NCI-H510A treated with DMSO at 0.1 percent for 48 hours (cell line): ENCODE measurements at regions not wholly inside any gene's neighbourhood (a gene's known extent, or its start where the extent isn't known, plus 50 kb on each side); places are given as distances from the start of the nearest gene placed in this dataset.
"Not testable (repeated sequence)": the region's sequence is repeated elsewhere in the genome, so short reads cannot be mapped to it uniquely, and the experiment has no call there.

ENCODE experiments used
- DNase-seq: peaks from one replicate; lab custom pipeline; 2025; lab: John Stamatoyannopoulos, UW

- no peak for DNase-seq
Measured at GRCh38 chr18:61676773-61677434, 215.9 kb downstream of the RNF152 start.

DNA sequence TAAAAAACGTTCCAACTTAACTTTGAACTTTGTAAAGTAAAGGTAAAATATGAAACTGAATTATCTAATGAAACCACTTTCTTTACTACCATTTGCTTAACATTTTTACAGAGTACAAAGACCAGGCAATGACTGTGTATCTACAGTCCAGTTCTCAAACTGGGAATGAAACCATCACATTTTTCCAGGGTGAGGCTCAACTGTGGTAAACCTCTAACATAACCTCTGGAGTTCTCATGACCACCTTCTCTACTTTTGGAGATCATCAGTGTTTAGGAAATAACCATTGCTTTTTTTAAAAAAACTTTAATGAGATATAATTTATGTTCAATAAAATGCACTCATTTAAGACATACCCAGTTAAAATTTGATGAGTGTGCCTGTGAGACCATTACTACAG lies 223.5 kb downstream of the RNF152 start:
- no peak for DNase-seq

GRCh38 chr18:61666876-61667590 lies 225.8 kb downstream of the RNF152 start:
- DNase-seq: no peak

DNA sequence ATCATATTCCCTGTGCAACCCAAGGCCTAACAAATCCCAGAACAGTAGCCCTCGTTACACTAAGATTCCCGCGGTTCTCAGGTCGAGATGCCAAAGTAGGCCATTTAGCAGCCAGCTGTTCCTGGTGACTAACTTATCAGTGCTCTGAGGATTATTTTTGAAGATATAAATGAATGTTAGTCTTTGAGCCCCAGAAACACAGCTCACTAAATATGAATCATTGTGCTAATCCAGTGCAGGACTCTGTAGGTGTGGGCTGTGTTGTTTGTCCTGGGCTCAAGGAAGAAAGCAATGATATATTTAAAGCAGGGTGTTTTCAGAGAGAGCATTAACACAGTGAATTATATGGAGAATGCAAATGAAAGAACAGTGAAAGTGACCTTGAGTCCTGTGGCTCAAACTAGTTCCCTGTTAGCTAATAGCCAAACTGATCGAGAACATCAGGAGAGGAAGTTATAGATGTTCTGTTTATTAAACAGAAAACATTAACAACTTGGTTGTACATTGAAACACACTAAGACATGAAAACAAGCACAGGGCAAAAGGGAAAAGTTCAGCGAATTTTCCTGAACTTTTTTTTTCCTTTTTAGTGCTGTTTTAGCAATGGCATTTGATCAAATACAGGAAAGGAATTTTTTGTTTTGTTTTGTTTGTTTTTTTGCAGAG lies 228.3 kb downstream of the RNF152 start:
- DNase-seq: no peak

DNA sequence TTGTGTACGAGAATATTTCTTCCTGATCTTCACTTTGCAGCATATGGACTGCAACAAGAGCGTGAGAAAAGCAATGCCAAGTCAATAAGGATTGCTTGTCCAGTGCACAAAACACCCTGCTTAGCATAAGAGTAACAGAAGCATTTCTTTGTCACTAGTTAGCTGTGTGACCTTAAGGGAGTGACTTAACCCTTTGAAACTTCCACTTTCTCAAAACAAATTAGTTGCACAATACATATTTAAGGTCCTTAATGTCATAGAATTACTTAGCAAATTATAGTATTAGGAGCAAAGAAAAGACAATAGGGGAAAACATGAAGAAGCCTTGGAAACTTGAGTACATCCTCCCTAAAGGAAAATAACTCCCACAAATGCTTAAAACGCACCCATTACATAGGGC lies 230.1 kb downstream of the RNF152 start:
- no peak for DNase-seq

- no peak for DNase-seq
Measured at GRCh38 chr18:61658431-61658830, 234.4 kb downstream of the RNF152 start.

GRCh38 chr18:61657066-61657732 lies 235.6 kb downstream of the RNF152 start:
- DNase-seq: no peak

GRCh38 chr18:61655630-61656029 lies 237.2 kb downstream of the RNF152 start:
- no peak for DNase-seq

DNA sequence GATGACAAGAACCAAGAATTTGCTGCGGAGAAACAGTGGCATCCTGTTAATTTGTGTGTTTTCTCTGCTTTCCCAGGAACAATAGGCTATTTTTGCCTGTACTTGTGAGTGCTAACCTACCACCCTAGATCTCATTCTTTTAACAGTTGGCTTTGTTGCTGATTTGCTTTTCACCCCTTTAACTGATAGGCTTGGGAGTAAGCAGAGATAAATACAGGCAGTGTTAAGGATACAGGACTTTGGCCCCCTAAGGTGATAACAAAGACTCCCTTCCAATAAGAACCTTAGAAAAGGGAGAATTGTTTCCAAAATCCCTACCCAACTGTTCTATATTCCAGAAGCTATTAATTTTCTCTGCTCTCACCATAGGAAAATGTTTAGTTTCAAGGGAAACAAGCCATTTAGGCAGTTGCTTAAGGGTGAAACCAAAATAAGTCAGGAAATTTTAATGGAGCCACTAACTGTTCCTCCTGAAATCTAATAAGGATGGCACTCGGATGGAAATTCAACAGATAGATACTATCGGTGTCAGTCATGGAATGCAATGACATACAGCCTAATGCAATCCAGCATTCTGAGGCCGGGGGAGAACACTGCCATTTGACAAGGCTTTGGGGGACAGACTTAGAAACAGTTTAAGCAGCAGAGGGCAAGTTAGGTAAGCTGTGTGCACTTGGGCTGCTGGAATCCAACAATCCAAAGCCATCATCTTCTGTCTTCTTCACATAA lies 238.8 kb downstream of the RNF152 start:
- no peak for DNase-seq

- DNase-seq: peak; percentile 73
Measured at GRCh38 chr18:61651880-61652268, 240.9 kb downstream of the RNF152 start.

DNA sequence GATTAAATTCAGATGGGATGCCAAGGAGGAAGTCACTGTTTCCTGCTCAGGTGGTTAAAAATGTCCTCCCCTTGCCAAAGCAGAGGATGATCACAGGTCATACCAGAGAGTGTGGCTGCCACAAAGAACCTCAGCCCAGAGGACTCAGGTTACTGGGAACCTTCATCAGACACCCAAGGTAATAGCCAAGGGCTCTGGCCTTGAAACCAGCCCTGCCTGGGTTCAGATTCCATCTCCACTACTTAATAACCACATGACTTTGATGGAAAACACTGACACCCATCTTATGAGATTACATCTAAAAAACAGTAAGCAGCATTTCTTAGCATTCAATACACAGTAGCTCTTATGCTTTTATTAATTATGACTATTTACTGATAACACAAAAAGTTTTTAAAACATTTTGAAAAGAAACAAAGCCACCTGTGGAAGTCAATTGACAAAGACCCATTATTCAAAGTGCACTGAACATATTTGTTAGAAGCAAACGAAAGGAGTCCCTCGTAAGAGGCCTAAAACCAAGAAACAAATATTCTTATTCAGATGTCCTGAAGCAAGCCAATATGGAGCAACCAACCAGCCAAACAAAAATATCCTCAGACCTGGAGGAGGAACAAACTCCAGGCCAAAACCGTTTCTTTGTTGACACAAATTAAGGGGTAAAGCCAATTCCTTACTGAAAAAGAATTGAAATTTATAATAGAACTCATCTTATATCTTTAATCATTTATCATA lies 241.5 kb downstream of the RNF152 start:
- no peak for DNase-seq

DNA sequence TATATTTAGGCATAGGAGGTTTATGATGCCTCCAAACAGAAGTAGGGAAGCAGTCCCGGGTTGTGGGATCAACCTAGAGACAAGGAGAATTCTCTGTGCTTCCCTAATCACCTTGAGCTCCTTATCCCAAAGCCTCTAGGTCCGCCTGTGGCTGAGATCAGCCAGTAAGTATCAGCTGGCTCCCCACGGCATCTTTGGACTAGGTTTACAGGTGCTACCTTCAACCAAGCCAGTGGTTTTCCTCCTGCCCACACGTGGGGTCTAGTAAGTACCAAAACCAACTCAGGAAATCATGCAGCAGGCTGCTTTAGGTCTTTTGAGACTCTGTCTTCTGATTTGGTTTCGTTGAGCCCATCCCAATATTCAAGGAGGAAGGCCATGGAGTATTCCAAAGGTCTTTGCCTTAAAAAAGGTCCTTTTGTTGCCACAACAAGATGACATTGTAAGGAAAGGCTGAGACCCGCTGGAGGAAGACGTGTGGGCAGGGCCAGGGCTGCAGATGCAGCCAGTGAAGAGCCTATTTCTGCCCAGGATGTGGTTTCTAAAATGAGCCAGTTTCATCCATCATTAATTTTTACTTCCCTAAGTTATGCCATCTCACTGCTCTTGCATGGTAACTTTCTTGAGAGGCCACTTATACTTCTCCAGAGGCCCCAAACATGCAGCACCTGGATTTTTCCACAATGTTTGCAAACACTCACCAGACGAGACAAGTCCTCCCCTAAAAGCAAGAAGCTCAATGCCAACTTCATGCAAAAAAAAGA lies 248.7 kb downstream of the RNF152 start:
- no peak for DNase-seq

DNA sequence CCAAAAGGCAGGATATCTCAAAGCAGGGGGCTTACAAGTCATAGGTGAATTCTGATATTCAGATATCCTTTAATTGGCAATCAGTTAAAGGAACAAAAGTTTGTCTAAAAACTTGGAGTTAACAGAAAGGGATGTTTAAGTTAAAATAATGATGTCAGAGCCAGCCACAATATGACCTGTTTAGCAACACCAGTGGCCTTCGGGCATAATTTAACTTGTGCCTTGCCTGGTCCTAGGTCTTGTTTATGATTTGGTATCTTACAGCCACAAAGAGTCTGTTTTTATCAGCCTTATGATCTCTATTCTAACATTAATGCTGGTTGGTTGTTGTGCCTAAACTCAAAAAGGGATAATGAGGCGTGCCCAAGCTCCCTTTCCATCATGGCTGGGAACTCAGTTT lies 252.9 kb downstream of the RNF152 start:
- no peak for DNase-seq

DNA sequence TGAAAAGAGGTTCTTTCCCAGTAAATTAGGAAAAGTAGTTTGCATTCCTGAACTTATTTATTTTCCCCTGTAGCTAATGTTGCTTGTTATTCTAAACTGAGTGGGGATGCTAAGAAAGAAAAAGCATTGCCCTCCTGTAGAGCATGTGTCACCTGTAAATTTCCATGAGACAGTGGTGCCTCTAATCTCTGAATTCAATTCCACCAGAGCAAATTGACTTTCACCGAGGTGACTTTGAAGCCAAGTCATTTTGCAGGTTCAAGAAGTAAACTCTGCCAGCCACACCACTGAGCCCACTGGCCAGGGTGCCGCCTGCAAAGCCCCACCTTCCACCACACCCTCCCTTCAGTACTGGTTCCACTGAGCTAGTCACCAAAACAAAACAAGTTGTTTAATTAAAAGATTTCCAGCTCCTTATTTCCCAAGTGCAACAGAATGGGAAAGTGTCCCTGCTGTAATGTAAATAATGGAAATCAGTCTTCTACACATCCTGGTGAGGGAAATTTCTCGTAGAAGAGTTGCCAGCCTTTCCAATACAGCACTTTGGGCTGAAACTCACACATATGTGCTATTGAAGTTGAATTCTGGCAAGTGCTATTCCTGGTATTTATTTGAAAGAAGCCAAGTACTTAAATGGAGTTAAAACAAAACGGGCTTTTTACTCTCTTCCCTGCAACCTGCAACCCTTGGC lies 254.8 kb downstream of the RNF152 start:
- DNase-seq: no peak

- DNase-seq: peak; percentile 73
Measured at GRCh38 chr18:61637319-61637718, 255.5 kb downstream of the RNF152 start.

- DNase-seq: peak; percentile 93
Measured at GRCh38 chr18:61635901-61636528, 256.8 kb downstream of the RNF152 start.

DNA sequence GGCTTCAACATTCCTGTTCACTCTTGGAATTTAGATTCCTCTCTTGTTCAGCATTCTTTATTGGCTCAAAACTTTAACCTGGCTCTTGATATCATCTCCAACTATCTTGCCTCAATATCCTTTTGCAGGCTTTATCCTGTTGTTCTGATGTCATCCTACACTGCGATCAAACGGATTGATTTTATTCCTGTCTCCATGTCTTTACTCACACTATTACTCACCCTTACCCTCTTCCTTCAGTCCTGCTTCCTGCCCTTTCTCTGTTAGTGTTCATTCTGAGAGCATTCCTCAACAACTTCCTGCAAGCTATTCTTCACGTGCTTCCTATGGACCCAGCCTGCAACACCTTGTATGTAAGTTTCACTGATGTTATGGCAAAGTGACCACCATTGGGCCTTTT lies 264.7 kb downstream of the RNF152 start:
- no peak for DNase-seq

GRCh38 chr18:61624631-61625030 lies 268.2 kb downstream of the RNF152 start:
- not testable (repeated sequence) for DNase-seq

DNA sequence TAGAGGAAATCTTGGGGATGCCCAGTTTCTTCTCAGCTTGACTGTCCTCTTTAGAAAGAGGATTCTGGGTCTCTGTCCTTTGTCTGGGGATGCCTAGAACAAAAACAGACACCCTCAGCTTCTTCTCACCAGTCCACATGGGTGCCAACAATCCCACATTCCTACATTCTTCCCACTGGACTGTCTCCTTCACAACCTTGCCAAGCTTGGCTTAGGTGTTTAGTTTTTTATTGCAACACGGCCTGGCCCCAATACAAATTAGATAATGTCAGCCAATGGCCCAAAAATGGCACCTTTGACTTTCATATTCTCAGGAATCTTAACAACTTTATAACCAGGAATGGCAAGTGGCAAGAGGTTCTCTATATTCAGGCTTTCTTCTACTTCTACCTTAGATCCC lies 273.0 kb downstream of the RNF152 start:
- no peak for DNase-seq

DNA sequence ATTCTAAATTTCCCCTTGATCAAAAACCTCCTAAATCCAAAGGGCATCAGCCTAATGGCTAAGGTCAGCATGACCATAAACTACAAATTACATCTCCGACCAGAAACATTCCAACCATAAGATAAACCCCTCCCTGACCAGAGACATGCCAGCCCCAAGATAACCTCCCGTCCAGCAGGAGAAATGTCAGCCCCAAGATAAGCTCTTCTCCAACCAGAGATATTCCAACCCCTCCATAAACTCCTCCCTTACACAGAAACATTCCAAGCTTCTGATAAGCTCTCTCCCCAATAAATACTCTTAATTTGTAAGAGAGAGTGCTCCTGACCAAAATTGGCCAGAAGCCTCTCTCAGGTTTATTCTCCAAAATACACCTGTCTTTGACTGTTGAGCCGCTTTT lies 274.0 kb downstream of the RNF152 start:
- DNase-seq: no peak
